PC-3 (cell line): ENCODE measurements at regions not wholly inside any gene's neighbourhood (a gene's known extent, or its start where the extent isn't known, plus 50 kb on each side); places are given as distances from the start of the nearest gene placed in this dataset.

Experiments
- EZH2 ChIP-seq: fragments of 300-600 bp; sonication (generic); IDR thresholded peaks from one replicate; pipeline ENCODE4 v1.6.1; 2017; ENCODE audit warnings: antibody characterized with exemption, mild to moderate bottlenecking, low read length; ENCODE audit not compliant: unreplicated experiment
- EZH2phosphoT487 ChIP-seq: fragments of 300-600 bp; sonication (generic); IDR thresholded peaks from 2 replicates; pipeline ENCODE4 v1.6.1; 2018; ENCODE audit warnings: mild to moderate bottlenecking, antibody characterized with exemption, low read length, borderline replicate concordance

- TF ChIP-seq EZH2phosphoT487 (no peak), EZH2 (no peak)
Observed at GRCh38 chr5:106673941-106674340, 996.8 kb downstream of the EFNA5 start.
